Right lobe of liver (tissue), 6 donors: ENCODE measurements at regions not wholly inside any gene's neighbourhood (a gene's known extent, or its start where the extent isn't known, plus 50 kb on each side); places are given as distances from the start of the nearest gene placed in this dataset.

Experiments used
- ATAC-seq, 4 donors: fragments of 200-7000 bp; cut with Tn5 transposase; one replicate each; pipeline ENCODE4 v1.9.1; 2020; ENCODE audit warnings: mild to moderate bottlenecking in 4 of 4, moderate library complexity in 4 of 4
- DNase-seq, 3 donors: peaks; one replicate each; pipeline ENCODE4 v3.0.0-alpha.2; 2020
- H3K27ac ChIP-seq, 3 donors: fragments of 200-600 bp; one replicate each; pipeline ENCODE4 v1.8.0; 2022
- H3K27me3 ChIP-seq, 2 donors: fragments of 200-600 bp; one replicate each; pipeline ENCODE4 v1.8.0; 2022
- H3K36me3 ChIP-seq, 4 donors: fragments of 200-600 bp; sonication (generic) in 1 of 4; one replicate each; pipeline versions ENCODE4 v1.5.1 to v1.8.0; 2017 to 2022; ENCODE audit warnings: control low read depth in 1 of 4
- H3K4me1 ChIP-seq, 4 donors: fragments of 200-600 bp; sonication (generic) in 1 of 4; one replicate each; pipeline versions ENCODE4 v1.5.1 to v1.8.0; 2017 to 2022; ENCODE audit warnings: control low read depth in 1 of 4
- H3K4me3 ChIP-seq, 3 donors: fragments of 200-600 bp; one replicate each; pipeline ENCODE4 v1.8.0; 2022
- H3K9me3 ChIP-seq, 4 donors: fragments of 200-600 bp; sonication (generic) in 1 of 4; one replicate each; pipeline versions ENCODE4 v1.5.1 to v1.8.0; 2017 to 2022; ENCODE audit warnings: control low read depth in 1 of 4
- POLR2A ChIP-seq: fragments of 450-650 bp; IDR thresholded peaks from one replicate; pipeline ENCODE4 v1.6.1; 2017; ENCODE audit warnings: antibody characterized with exemption, mild to moderate bottlenecking
- WGBS: methylation state at CpG from one replicate; pipeline ENCODE4 v1.1.6; 2018; ENCODE audit warnings: low coverage, low lambda C conversion rate; ENCODE audit not compliant: insufficient coverage; ENCODE audit errors: missing lambda C conversion rate; 5-methylcytosine and 5-hydroxymethylcytosine counted together
- intact Hi-C, 2 donors: fragments of 100-400 bp; cut with DNase I; formaldehyde crosslinking; loops; one replicate each; pipeline versions ENCODE4 v1.11.2 to v1.14.1; 2022
- TF ChIP-seq, protein P1 (sequence below), 4 donors: fragments of 200-600 bp in 3 of 4; fragments of 450-650 bp in 1 of 4; IDR thresholded peaks; one replicate each; pipeline versions ENCODE4 v1.5.1 to v1.8.0; 2016 to 2022; ENCODE audit warnings: antibody characterized with exemption in 4 of 4, mild to moderate bottlenecking in 2 of 4
- donor health status: DM: no; HTN: yes; CAD: no.
- donor health status: DM: no; HTN: no; CAD: no.
- donor health status: DM: no; HTN: no; CAD: no.
- donor health status: DM: no; HTN: yes; CAD: no.
- donor health status: DM: no; HTN: yes; CAD: no.

GRCh38 chr1:60564916-60565750 is 491.6 kb upstream of the C1orf87 start:
- no peaks in the 10 kb centered on the region for H3K27me3 ChIP-seq
- no peak for DNase-seq
- TF ChIP-seq POLR2A = no peak
- TF ChIP-seq, protein P1, sequence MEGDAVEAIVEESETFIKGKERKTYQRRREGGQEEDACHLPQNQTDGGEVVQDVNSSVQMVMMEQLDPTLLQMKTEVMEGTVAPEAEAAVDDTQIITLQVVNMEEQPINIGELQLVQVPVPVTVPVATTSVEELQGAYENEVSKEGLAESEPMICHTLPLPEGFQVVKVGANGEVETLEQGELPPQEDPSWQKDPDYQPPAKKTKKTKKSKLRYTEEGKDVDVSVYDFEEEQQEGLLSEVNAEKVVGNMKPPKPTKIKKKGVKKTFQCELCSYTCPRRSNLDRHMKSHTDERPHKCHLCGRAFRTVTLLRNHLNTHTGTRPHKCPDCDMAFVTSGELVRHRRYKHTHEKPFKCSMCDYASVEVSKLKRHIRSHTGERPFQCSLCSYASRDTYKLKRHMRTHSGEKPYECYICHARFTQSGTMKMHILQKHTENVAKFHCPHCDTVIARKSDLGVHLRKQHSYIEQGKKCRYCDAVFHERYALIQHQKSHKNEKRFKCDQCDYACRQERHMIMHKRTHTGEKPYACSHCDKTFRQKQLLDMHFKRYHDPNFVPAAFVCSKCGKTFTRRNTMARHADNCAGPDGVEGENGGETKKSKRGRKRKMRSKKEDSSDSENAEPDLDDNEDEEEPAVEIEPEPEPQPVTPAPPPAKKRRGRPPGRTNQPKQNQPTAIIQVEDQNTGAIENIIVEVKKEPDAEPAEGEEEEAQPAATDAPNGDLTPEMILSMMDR (IDR thresholded peaks at IDR 0.05) = no peak
- ATAC-seq = no peak
- no peak overlapping the region for H3K27ac ChIP-seq
- no peak overlapping the region for H3K4me3 ChIP-seq
- 13% methylated on average over 2 of the region's 2 CpGs for WGBS
- no peaks in the 10 kb centered on the region for H3K9me3 ChIP-seq
- no peaks in the 10 kb centered on the region for H3K36me3 ChIP-seq
- intact Hi-C loops = no loop called here
- no peaks in the 10 kb centered on the region for H3K4me1 ChIP-seq

DNA sequence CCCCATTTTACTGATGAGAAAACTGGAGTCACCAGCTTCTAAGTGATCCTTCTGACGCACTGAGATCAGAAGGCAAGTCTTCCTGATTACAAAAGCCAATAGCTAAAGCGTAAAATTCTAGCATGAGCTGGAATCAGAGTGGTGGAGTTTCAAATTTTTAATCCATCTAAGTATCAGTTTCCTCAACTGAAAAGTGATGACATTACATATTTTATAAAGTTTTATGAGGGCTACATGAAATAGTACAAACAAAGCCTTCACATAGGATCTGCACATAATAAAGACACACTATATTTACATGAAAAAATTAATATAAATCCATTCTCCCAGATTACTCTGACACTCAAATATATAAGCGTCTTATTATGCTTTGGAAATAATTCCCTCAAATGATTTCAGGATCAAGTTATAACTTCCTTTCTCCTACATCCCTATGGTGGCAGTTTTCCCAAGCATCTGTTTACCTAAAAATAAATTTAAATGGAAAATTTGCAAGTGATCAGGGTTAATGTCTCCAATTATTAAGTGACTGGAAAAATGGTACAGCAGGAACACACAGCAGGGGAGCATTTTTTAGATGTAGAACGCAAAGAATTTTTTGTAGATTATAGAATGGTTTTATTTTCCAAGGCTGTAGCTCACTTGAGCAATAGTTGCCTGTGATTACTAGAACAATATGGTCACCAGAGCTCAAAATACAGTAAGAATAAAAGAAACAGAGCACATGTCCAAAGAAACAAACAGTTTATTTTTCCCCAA is 490.4 kb upstream of the C1orf87 start:
- intact Hi-C loops = no loop called here
- H3K4me3 ChIP-seq = no peak overlapping the region

GRCh38 chr1:60562740-60563139 is 489.2 kb upstream of the C1orf87 start:
- WGBS = 66% methylated on average over 5 of the region's 5 CpGs
- Histone ChIP-seq H3K36me3 (no peaks in the 10 kb centered on the region), H3K27me3 (no peaks in the 10 kb centered on the region), H3K4me3 (no peak overlapping the region), H3K27ac (no peak overlapping the region), H3K4me1 (no peaks in the 10 kb centered on the region), H3K9me3 (no peaks in the 10 kb centered on the region)
- ATAC-seq (no peak), DNase-seq (no peak)
- TF ChIP-seq, protein P1 (IDR thresholded peaks at IDR 0.05) = no peak
- no peak for TF ChIP-seq POLR2A
- intact Hi-C loops = no loop called here

More for the DNA sequence above, 490.4 kb upstream of the C1orf87 start:
- Histone ChIP-seq H3K27ac (no peak overlapping the region), H3K36me3 (no peaks in the 10 kb centered on the region), H3K4me1 (no peaks in the 10 kb centered on the region), H3K9me3 (no peaks in the 10 kb centered on the region), H3K27me3 (no peaks in the 10 kb centered on the region)
- 60% methylated on average over 4 of the region's 4 CpGs for WGBS
- no peak for DNase-seq
- TF ChIP-seq, protein P1 (IDR thresholded peaks at IDR 0.05) = no peak
- TF ChIP-seq POLR2A = no peak
- ATAC-seq = no peak

GRCh38 chr1:60560701-60561100 is 487.1 kb upstream of the C1orf87 start:
- Histone ChIP-seq H3K36me3 (no peaks in the 10 kb centered on the region), H3K27ac (no peak overlapping the region), H3K9me3 (no peaks in the 10 kb centered on the region), H3K27me3 (no peaks in the 10 kb centered on the region), H3K4me1 (no peaks in the 10 kb centered on the region), H3K4me3 (no peak overlapping the region)
- intact Hi-C loops = no loop called here
- no peak for DNase-seq
- TF ChIP-seq, protein P1 (IDR thresholded peaks at IDR 0.05) = no peak
- TF ChIP-seq POLR2A = no peak
- ATAC-seq = no peak
- 78% methylated on average over 3 of the region's 3 CpGs for WGBS
